Mononuclear cell (primary cell): ENCODE measurements at regions not wholly inside any gene's neighbourhood (a gene's known extent, or its start where the extent isn't known, plus 50 kb on each side); places are given as distances from the start of the nearest gene placed in this dataset.

ENCODE experiments used
- H3K27me3 ChIP-seq: 2 replicates; pipeline ENCODE4 v1.6.0; 2011; ENCODE audit warnings: low read length, control low read depth; ENCODE audit not compliant: insufficient read depth
- H3K4me1 ChIP-seq: 2 replicates; pipeline ENCODE4 v1.5.1; 2011; ENCODE audit warnings: mild to moderate bottlenecking, low read length, control low read depth; ENCODE audit not compliant: insufficient read depth
- H3K4me3 ChIP-seq: 2 replicates; pipeline ENCODE4 v1.5.1; 2011; ENCODE audit warnings: mild to moderate bottlenecking, low read length, moderate library complexity
- H3K9me3 ChIP-seq: 2 replicates; pipeline ENCODE4 v1.5.1; 2011; ENCODE audit warnings: low read depth, mild to moderate bottlenecking, control low read depth, low read length

GRCh38 chr5:39579750-39580149 is 155.0 kb upstream of the DAB2 start:
- H3K4me3 ChIP-seq = no peak overlapping the region
- H3K4me1 ChIP-seq = peaks cover 11% of the 10 kb centered on the region
- no peaks in the 10 kb centered on the region for H3K27me3 ChIP-seq
- H3K9me3 ChIP-seq = no peaks in the 10 kb centered on the region

- Histone ChIP-seq H3K9me3 (no peaks in the 10 kb centered on the region), H3K4me3 (no peak overlapping the region), H3K4me1 (peaks cover 11% of the 10 kb centered on the region), H3K27me3 (no peaks in the 10 kb centered on the region)
Measured at GRCh38 chr5:39578887-39579497, 154.2 kb upstream of the DAB2 start.

GRCh38 chr5:39577529-39577928 is 152.7 kb upstream of the DAB2 start:
- H3K9me3 ChIP-seq = no peaks in the 10 kb centered on the region
- H3K27me3 ChIP-seq = no peaks in the 10 kb centered on the region
- no peak overlapping the region for H3K4me3 ChIP-seq
- peaks cover 11% of the 10 kb centered on the region for H3K4me1 ChIP-seq

- no peaks in the 10 kb centered on the region for H3K4me1 ChIP-seq
- no peaks in the 10 kb centered on the region for H3K27me3 ChIP-seq
- no peak overlapping the region for H3K4me3 ChIP-seq
- H3K9me3 ChIP-seq = no peaks in the 10 kb centered on the region
Measured at GRCh38 chr5:39570403-39571027, 145.7 kb upstream of the DAB2 start.

GRCh38 chr5:39569857-39570256 is 145.1 kb upstream of the DAB2 start:
- H3K4me1 ChIP-seq = no peaks in the 10 kb centered on the region
- no peak overlapping the region for H3K4me3 ChIP-seq
- no peaks in the 10 kb centered on the region for H3K9me3 ChIP-seq
- H3K27me3 ChIP-seq = no peaks in the 10 kb centered on the region

- Histone ChIP-seq H3K4me1 (no peaks in the 10 kb centered on the region), H3K27me3 (no peaks in the 10 kb centered on the region), H3K4me3 (no peak overlapping the region), H3K9me3 (no peaks in the 10 kb centered on the region)
Measured at GRCh38 chr5:39566891-39567290, 142.1 kb upstream of the DAB2 start.

GRCh38 chr5:39566029-39566428 is 141.2 kb upstream of the DAB2 start:
- Histone ChIP-seq H3K9me3 (no peaks in the 10 kb centered on the region), H3K4me3 (no peak overlapping the region), H3K4me1 (no peaks in the 10 kb centered on the region), H3K27me3 (no peaks in the 10 kb centered on the region)

- Histone ChIP-seq H3K4me1 (no peaks in the 10 kb centered on the region), H3K9me3 (no peaks in the 10 kb centered on the region), H3K27me3 (no peaks in the 10 kb centered on the region), H3K4me3 (no peak overlapping the region)
Measured at GRCh38 chr5:39561421-39561820, 136.6 kb upstream of the DAB2 start.

GRCh38 chr5:39560726-39561125 is 135.9 kb upstream of the DAB2 start:
- H3K4me3 ChIP-seq = no peak overlapping the region
- no peaks in the 10 kb centered on the region for H3K4me1 ChIP-seq
- H3K27me3 ChIP-seq = no peaks in the 10 kb centered on the region
- no peaks in the 10 kb centered on the region for H3K9me3 ChIP-seq

GRCh38 chr5:39559923-39560322 is 135.1 kb upstream of the DAB2 start:
- no peaks in the 10 kb centered on the region for H3K27me3 ChIP-seq
- no peak overlapping the region for H3K4me3 ChIP-seq
- no peaks in the 10 kb centered on the region for H3K9me3 ChIP-seq
- no peaks in the 10 kb centered on the region for H3K4me1 ChIP-seq

GRCh38 chr5:39558541-39558940 is 133.8 kb upstream of the DAB2 start:
- no peak overlapping the region for H3K4me3 ChIP-seq
- H3K4me1 ChIP-seq = no peaks in the 10 kb centered on the region
- no peaks in the 10 kb centered on the region for H3K9me3 ChIP-seq
- no peaks in the 10 kb centered on the region for H3K27me3 ChIP-seq

- Histone ChIP-seq H3K27me3 (no peaks in the 10 kb centered on the region), H3K4me1 (no peaks in the 10 kb centered on the region), H3K4me3 (no peak overlapping the region), H3K9me3 (no peaks in the 10 kb centered on the region)
Measured at GRCh38 chr5:39555788-39556187, 131.0 kb upstream of the DAB2 start.

GRCh38 chr5:39547553-39548154 is 122.9 kb upstream of the DAB2 start:
- Histone ChIP-seq H3K4me1 (peaks cover 10% of the 10 kb centered on the region), H3K27me3 (peaks cover 2% of the 10 kb centered on the region), H3K9me3 (no peaks in the 10 kb centered on the region), H3K4me3 (no peak overlapping the region)

- H3K4me1 ChIP-seq = peaks cover 10% of the 10 kb centered on the region
- H3K9me3 ChIP-seq = no peaks in the 10 kb centered on the region
- H3K27me3 ChIP-seq = peaks cover 2% of the 10 kb centered on the region
- no peak overlapping the region for H3K4me3 ChIP-seq
Measured at GRCh38 chr5:39544941-39545340, 120.2 kb upstream of the DAB2 start.

GRCh38 chr5:39543335-39543734 is 118.6 kb upstream of the DAB2 start:
- Histone ChIP-seq H3K9me3 (no peaks in the 10 kb centered on the region), H3K4me3 (no peak overlapping the region), H3K27me3 (peaks cover 2% of the 10 kb centered on the region), H3K4me1 (peaks cover 10% of the 10 kb centered on the region)
